Activated CD4-positive, alpha-beta T cell treated with anti-CD3 and anti-CD28 coated beads, Interleukin-2, amount 10 ng/mL, durations not matched to agents 7 days and 5 days (primary cell): ENCODE measurements at regions not wholly inside any gene's neighbourhood (a gene's known extent, or its start where the extent isn't known, plus 50 kb on each side); places are given as distances from the start of the nearest gene placed in this dataset.

Experiments
- CTCF ChIA-PET: fragments of 350-600 bp; sonication (Branson Sonifier 250); formaldehyde crosslinking; loops from one replicate; lab custom pipeline; 2021; ENCODE audit warnings: antibody characterized with exemption; lab: Charles Lee
- POLR2A ChIA-PET: fragments of 350-600 bp; sonication (Branson Sonifier 250); formaldehyde crosslinking; loops from one replicate; lab custom pipeline; 2021; ENCODE audit warnings: antibody characterized with exemption; lab: Charles Lee
- DNase-seq: peaks from one replicate; pipeline ENCODE4 v3.0.0-alpha.2; 2020
- H3K27ac Mint-ChIP-seq: one replicate; pipeline ENCODE4 v1.8.0; 2021; ENCODE audit warnings: mild to moderate bottlenecking, moderate library complexity, mixed read lengths
- H3K27me3 Mint-ChIP-seq: one replicate; pipeline ENCODE4 v1.8.0; 2021; ENCODE audit warnings: mixed read lengths
- H3K36me3 Mint-ChIP-seq: one replicate; pipeline ENCODE4 v1.8.0; 2021; ENCODE audit warnings: low read depth, mixed read lengths
- H3K4me1 Mint-ChIP-seq: one replicate; pipeline ENCODE4 v1.8.0; 2021; ENCODE audit warnings: mixed read lengths
- H3K4me3 Mint-ChIP-seq: one replicate; pipeline ENCODE4 v1.8.0; 2021; ENCODE audit warnings: mild to moderate bottlenecking, moderate library complexity, mixed read lengths
- H3K9me3 Mint-ChIP-seq: one replicate; pipeline ENCODE4 v1.8.0; 2021; ENCODE audit warnings: mixed read lengths

DNA sequence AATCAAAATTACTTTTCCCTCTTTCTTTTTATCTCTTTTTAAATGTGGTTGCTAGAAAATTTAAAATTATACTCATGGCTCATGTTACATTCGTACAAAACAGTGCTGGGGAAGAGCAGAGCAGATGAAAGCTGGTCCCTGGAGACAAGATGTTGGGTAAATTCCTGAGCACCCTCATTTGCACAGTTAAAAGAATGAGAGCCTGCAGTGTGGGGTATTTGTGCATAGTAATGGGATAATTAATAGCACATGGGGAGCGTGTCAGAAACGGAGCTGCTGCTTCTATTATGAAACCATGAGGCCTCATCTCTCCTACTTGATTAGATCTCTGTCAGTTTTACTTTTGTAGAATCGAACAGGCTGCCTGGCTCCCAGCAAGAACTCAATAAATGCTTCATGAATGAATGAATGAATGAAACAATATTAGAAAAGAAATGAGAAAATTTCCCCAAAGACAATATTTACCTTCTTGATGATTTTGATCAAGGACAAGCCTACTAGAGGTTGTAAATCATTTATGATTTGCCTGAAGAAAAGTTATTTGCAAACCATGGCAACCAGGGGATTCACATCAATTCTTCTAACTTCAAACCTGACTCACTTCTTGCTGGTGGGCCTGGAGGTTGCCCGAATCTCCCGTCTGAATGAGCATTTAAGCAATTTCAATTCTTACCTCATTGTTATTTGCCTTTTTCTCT is 177.2 kb upstream of the TUT7 start:
- Mint-ChIP-seq H3K36me3 (no peaks in the 10 kb centered on the region), H3K4me3 (no peak overlapping the region), H3K27me3 (no peaks in the 10 kb centered on the region), H3K9me3 (no peaks in the 10 kb centered on the region), H3K4me1 (no peaks in the 10 kb centered on the region), H3K27ac (no peak overlapping the region)
- DNase-seq, result no peak
- ChIA-PET CTCF (no interaction called here), POLR2A (no interaction called here)

DNA sequence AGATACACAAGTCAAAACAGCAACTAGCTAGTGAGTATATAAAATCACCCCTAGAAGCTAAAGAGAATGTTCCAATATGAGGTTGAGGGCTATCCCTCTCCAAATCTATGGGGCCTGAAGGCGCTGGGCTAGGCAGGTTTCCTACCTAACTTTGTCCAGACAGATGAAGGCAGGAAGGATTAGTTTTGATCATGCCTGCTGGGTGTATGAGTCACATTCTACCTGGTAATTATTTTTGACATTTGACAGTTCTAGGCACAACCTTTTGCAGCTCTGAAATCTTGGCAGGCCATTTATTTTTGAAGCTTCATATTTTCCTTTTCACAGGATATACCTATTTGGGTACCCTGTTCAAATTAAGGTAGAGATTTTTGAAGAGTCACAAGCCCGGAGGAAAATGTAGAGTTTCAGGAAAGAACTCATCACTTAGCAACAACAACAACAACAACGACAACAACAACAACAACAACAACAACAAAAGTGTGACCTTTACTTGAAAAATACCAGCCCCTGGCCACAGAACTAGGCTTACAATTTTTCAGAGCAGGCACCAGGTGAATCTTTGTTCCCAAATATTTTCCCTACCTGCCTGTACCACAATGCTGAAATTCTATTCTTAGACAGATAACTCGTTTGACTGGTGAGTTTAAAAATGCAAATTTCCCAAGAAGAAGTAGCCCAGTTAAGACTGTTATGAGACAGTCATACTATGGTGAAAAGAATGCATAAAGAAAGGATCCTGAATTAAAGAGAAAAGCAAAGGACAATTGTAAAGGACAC is 175.5 kb upstream of the TUT7 start:
- no peak for DNase-seq
- Mint-ChIP-seq H3K27ac (no peak overlapping the region), H3K4me3 (no peak overlapping the region), H3K9me3 (no peaks in the 10 kb centered on the region), H3K4me1 (no peaks in the 10 kb centered on the region), H3K36me3 (no peaks in the 10 kb centered on the region), H3K27me3 (no peaks in the 10 kb centered on the region)
- ChIA-PET CTCF (no interaction called here), POLR2A (no interaction called here)

DNA sequence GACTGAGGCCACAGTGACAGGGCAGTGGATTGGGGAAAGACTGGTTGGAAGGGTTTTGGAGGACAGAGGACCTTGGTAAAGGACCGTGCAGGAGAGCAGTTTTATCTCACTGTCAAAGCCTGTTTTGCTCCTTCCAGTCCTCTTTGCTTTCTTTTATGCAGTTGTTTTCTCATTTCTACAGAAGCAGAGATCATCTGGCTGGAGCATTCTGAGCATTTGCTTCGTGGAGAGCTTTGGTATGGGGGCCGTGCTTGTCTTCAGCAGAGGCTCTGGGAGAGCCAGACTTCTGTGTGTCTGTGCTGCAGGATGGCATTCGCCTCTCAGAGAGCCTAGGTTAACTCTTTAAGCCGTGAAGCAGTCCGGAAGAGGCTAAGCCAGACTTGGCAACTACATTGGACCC is 171.8 kb upstream of the TUT7 start:
- CTCF ChIA-PET, result no interaction called here
- no peaks in the 10 kb centered on the region for H3K27me3 Mint-ChIP-seq
- no peaks in the 10 kb centered on the region for H3K36me3 Mint-ChIP-seq
- no peak overlapping the region for H3K27ac Mint-ChIP-seq
- no peaks in the 10 kb centered on the region for H3K9me3 Mint-ChIP-seq
- H3K4me1 Mint-ChIP-seq, result no peaks in the 10 kb centered on the region
- POLR2A ChIA-PET, result no interaction called here
- no peak overlapping the region for H3K4me3 Mint-ChIP-seq
- no peak for DNase-seq

DNA sequence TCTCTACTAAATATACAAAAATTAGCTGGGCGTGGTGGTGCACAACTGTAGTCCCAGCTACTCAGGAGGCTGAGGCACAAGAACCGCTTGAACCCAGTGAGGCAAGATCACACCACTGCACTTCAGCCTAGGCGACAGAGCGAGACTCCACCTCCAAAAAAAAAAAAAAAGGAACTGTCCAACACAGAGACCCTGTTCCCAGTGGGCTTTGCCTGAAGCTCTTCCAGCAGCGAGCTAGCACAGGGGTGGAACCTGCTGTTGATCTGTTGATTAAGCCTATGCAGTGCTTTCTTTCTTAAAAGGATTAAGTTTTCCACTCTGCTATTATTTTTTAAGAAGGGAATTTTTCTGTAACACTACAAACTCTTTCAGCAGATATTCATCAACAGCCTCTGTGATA is 171.0 kb upstream of the TUT7 start:
- POLR2A ChIA-PET, result no interaction called here
- CTCF ChIA-PET, result interaction anchor here (0.6 kb wide), 1 partner anchor 87 kb away, joined by 5 read pairs; no protein-coding TSS in a partner anchor
- H3K36me3 Mint-ChIP-seq, result no peaks in the 10 kb centered on the region
- H3K9me3 Mint-ChIP-seq, result no peaks in the 10 kb centered on the region
- H3K4me3 Mint-ChIP-seq, result no peak overlapping the region
- H3K27me3 Mint-ChIP-seq, result peaks cover 2% of the 10 kb centered on the region
- H3K4me1 Mint-ChIP-seq, result no peaks in the 10 kb centered on the region
- no peak for DNase-seq
- H3K27ac Mint-ChIP-seq, result no peak overlapping the region

DNA sequence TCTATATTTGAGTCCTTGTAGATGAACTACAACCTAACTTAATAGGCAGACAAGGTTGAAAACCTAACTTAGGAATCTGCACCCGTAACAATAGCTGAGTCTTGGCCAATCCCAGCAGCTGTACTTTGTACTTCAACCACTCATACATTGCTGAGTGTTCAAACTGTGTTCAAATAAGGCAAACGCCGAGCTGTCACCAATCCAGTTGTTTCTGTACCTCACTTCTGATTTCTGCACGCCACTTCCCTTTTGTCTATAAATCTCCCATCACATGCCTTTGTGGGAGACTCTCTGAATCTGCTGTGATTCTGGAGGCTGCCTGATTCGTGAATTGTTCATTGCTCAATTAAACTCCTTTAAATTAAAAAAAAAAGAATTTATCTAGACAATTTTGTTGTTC is 167.8 kb upstream of the TUT7 start:
- POLR2A ChIA-PET, result no interaction called here
- CTCF ChIA-PET, result no interaction called here

DNA sequence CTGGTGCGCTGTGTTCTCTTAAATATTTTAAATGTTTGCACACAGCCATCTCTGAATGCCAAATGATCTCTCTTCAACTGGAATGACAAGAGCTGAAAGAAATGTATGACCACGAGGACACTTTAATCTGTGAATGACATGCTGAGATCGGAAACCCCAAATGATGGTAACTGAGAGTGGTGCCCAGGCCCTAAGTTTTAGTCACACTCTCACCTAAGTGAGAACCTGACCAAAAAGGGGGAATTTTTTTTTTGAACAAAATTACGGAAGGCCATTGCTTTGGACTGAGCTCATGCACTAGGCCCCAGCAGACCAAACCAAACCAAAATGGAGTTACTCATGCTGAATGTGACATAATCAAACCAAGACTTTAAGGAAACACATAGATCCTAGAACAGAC is 167.1 kb upstream of the TUT7 start:
- Mint-ChIP-seq H3K27ac (no peak overlapping the region), H3K4me3 (no peak overlapping the region), H3K36me3 (no peaks in the 10 kb centered on the region), H3K9me3 (no peaks in the 10 kb centered on the region), H3K4me1 (no peaks in the 10 kb centered on the region), H3K27me3 (peaks cover 3% of the 10 kb centered on the region)
- no peak for DNase-seq
- CTCF ChIA-PET, result interaction anchor here (0.7 kb wide), 1 partner anchor 1552 kb away, joined by 5 read pairs; no protein-coding TSS in a partner anchor
- POLR2A ChIA-PET, result no interaction called here

More for the DNA sequence above, 167.8 kb upstream of the TUT7 start:
- Mint-ChIP-seq H3K9me3 (no peaks in the 10 kb centered on the region), H3K27ac (no peak overlapping the region), H3K4me1 (no peaks in the 10 kb centered on the region), H3K4me3 (no peak overlapping the region), H3K27me3 (peaks cover 3% of the 10 kb centered on the region), H3K36me3 (no peaks in the 10 kb centered on the region)
- DNase-seq, result no peak

DNA sequence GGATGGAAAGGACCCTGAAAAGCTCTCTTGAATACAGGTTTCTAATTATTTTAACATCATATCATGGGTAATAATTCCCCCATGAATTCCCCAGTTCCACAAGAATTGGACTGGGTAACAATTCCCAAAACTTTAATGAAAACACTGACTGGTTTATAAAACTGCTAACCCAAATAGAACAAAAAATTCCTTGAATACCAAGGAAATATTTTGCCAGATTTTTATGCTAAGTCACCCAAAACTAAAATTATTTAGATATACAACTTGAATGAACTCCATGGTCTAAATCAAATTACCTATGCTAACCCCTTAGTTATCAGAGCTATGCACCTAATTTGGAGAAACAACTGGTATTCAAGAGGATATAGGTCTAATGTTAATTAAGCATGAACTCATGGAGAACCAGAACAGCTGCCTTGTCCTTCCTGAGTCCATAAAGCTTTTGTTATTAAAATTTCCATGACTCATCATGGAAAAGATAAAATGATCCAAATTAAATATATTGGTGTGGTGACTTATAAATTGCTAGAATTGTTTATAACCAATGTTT is 164.9 kb upstream of the TUT7 start:
- Mint-ChIP-seq H3K36me3 (no peaks in the 10 kb centered on the region), H3K27me3 (peaks cover 3% of the 10 kb centered on the region), H3K4me1 (no peaks in the 10 kb centered on the region), H3K27ac (no peak overlapping the region), H3K9me3 (no peaks in the 10 kb centered on the region), H3K4me3 (no peak overlapping the region)
- CTCF ChIA-PET, result no interaction called here
- DNase-seq, result no peak
- POLR2A ChIA-PET, result no interaction called here

DNA sequence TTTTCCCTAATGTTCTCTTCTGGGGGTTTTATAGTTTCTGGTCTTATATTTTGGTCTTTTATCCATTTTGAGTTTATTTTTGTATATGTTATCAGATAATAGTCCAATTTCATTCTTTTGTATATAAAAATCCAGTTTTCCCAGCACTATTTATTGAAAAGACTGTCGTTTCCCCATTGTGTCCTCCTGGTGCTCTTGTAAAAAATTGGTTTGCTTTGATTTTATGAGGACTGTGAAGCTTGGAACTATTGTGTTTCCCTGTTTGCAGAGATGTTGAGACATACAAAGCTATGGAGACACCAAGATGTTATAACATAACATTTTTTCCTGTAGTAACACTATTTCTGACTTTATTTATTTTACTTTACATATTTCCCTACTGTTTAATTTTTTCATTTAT is 163.3 kb upstream of the TUT7 start:
- no peak for DNase-seq
- Mint-ChIP-seq H3K36me3 (no peaks in the 10 kb centered on the region), H3K4me1 (no peaks in the 10 kb centered on the region), H3K4me3 (no peak overlapping the region), H3K27me3 (peaks cover 3% of the 10 kb centered on the region), H3K27ac (no peak overlapping the region), H3K9me3 (no peaks in the 10 kb centered on the region)
- ChIA-PET POLR2A (no interaction called here), CTCF (no interaction called here)

DNA sequence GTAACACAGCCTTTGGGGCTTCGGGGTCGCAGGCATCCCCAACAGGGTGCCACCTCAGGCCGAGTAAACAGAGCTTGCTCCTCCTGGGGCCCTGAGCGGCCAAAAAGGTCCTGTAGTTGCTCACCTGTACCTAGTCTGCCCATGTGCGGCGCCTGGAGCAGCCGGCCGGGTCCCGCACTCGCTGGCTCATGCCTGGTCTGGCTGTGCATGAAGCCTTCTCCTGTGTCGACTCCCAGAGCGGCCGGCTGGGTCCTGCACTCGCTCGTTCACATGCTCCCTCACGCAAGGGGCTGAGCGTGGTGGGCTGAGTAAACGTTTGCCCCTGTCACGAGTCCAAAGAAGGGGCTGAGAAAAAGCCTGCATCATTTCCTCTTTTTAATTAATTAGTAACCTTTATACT is 162.4 kb upstream of the TUT7 start:
- Mint-ChIP-seq H3K9me3 (no peaks in the 10 kb centered on the region), H3K27ac (no peak overlapping the region), H3K4me3 (no peak overlapping the region), H3K27me3 (peaks cover 3% of the 10 kb centered on the region), H3K36me3 (no peaks in the 10 kb centered on the region), H3K4me1 (no peaks in the 10 kb centered on the region)
- ChIA-PET CTCF (no interaction called here), POLR2A (no interaction called here)
- DNase-seq, result no peak

DNA sequence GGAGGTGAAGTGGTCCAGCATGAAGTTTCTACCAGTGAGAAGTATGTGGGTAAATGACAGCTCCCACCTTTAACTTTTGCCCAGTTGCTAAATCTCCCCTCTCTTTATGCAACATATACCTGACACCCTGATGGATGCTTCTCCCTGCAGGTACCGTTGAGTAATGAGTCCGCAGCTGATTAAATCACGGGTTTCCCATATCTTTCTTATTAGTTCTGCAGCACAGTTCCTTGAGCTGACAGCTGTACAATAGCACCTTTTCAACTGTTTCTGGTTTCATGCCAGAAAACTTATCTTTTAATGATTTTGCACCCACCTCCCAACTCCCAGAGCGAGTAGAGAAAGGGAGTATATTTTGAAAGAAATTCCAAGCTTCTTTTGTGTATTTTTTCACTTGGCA is 161.0 kb upstream of the TUT7 start:
- no peaks in the 10 kb centered on the region for H3K36me3 Mint-ChIP-seq
- no peaks in the 10 kb centered on the region for H3K9me3 Mint-ChIP-seq
- ChIA-PET POLR2A (no interaction called here), CTCF (no interaction called here)
- H3K4me1 Mint-ChIP-seq, result no peaks in the 10 kb centered on the region
- no peak overlapping the region for H3K27ac Mint-ChIP-seq
- no peak for DNase-seq
- H3K4me3 Mint-ChIP-seq, result no peak overlapping the region
- peaks cover 2% of the 10 kb centered on the region for H3K27me3 Mint-ChIP-seq

DNA sequence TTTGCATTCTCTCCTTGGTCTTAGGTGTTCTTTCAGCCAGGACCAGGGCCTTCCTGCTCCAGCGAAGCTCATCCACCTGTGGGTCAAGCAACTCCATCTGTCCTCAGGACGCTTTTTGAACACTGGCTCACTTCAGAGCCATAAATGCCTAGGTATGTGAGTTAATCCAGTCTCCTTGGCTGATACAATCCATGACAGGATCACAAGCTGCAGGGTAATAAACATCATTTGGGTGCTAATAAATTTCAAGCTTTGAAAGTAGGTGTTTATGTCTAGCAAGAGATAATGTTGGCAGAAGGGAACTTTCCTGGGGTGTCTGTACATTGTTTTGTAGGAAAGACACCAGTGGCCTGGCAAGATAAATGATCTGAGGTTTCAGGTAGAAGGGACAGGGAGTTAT is 159.2 kb upstream of the TUT7 start:
- no peaks in the 10 kb centered on the region for H3K9me3 Mint-ChIP-seq
- no peaks in the 10 kb centered on the region for H3K4me1 Mint-ChIP-seq
- H3K27ac Mint-ChIP-seq, result no peak overlapping the region
- CTCF ChIA-PET, result interaction anchor here (0.6 kb wide), 1 partner anchor 1759 kb away, joined by 4 read pairs; no protein-coding TSS in a partner anchor
- no peak overlapping the region for H3K4me3 Mint-ChIP-seq
- POLR2A ChIA-PET, result no interaction called here
- H3K36me3 Mint-ChIP-seq, result no peaks in the 10 kb centered on the region
- DNase-seq, result no peak
- H3K27me3 Mint-ChIP-seq, result no peaks in the 10 kb centered on the region

DNA sequence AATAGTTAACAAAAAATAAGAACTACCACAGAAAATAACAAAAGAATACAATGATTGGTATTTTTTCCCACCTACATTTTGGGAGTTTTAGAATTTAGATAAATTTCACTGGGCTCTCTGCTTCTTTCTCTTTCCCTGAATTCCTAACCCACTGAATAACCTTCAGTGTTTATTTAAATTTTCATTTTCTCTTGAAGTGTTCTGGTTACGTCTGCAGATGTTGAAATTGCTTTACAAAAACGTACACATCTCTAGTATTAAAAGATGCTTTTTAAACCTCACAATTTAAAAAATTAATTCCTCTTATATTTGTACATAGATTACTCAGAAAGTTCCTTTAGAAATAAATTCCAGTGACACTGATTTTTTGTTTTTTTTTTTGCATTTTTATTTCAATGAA is 158.7 kb upstream of the TUT7 start:
- no peak for DNase-seq
- Mint-ChIP-seq H3K4me1 (no peaks in the 10 kb centered on the region), H3K4me3 (no peak overlapping the region), H3K36me3 (no peaks in the 10 kb centered on the region), H3K27ac (no peak overlapping the region), H3K27me3 (no peaks in the 10 kb centered on the region), H3K9me3 (no peaks in the 10 kb centered on the region)
- ChIA-PET CTCF (no interaction called here), POLR2A (interaction anchor here (0.6 kb wide), 1 partner anchor 663 kb away, joined by 3 read pairs; no protein-coding TSS in a partner anchor)

DNA sequence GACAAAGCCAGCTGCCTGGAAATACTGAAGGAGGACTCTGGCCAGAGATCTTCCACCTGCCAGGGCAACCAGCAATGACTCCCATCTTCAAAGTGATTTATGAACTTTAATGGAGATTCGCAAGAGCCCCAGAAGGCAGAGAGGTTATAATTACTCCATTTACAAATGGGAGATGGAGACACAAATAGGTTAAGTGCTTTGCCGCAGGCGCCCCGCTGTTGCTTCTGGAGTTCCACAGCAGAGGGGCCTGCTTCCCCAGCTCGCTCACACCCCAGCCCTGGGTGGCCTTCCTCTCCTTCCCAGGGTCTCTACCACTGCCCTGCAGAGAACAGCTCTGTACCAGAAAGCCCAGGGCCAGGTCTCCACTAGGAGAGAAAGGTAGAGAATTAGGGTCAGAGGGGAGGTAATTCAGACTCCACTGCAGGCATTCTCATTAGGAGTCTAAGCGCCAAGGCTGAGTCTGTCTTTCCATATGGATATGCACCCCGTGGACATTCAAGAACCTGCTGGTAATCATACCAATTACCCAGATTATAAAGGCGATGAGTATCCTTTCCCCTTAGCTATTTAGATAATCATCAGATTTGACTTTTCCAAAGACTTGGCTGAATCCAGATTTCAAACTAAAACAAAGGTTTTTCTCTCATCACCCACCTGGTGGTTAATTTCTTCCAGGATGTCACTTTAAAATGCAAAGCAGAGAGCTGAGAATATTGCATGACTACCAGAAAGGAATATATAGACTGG is 157.6 kb upstream of the TUT7 start:
- Mint-ChIP-seq H3K4me1 (no peaks in the 10 kb centered on the region), H3K36me3 (no peaks in the 10 kb centered on the region), H3K27me3 (peaks cover 3% of the 10 kb centered on the region), H3K27ac (no peak overlapping the region), H3K4me3 (no peak overlapping the region), H3K9me3 (no peaks in the 10 kb centered on the region)
- DNase-seq, result no peak
- CTCF ChIA-PET, result no interaction called here
- POLR2A ChIA-PET, result no interaction called here
